Pancreas (tissue), 10 donors: ENCODE measurements at regions not wholly inside any gene's neighbourhood (a gene's known extent, or its start where the extent isn't known, plus 50 kb on each side); places are given as distances from the start of the nearest gene placed in this dataset.

Experiments used
- ATAC-seq, 4 donors: fragments of 200-7000 bp; cut with Tn5 transposase; one replicate each; pipeline versions ENCODE4 v1.8.0 to v1.9.1; 2020; ENCODE audit warnings: mild to moderate bottlenecking in 4 of 4, moderate library complexity in 4 of 4
- DNase-seq, 6 donors: peaks; one replicate each; pipeline ENCODE4 v3.0.0-alpha.2; 2020
- FAIRE-seq: peaks from 2 replicates; lab custom pipeline; 2012; peaks lifted over from hg19 to GRCh38; lab: Jason Lieb, UNC
- H3K27ac ChIP-seq, 4 donors: fragments of 200-600 bp; sonication (generic); 1 replicate in 3 of 4; 2 replicates in 1 of 4; pipeline versions ENCODE4 v1.5.0 to v1.8.0; 2020
- H3K27me3 ChIP-seq, 4 donors: fragments of 200-600 bp; one replicate each; pipeline ENCODE4 v1.8.0; 2021
- H3K36me3 ChIP-seq, 3 donors: fragments of 200-600 bp; sonication (generic) in 1 of 3; one replicate each; pipeline versions ENCODE4 v1.5.0 to v1.8.0; 2020 to 2021
- H3K4me1 ChIP-seq, 3 donors: fragments of 200-600 bp; one replicate each; pipeline ENCODE4 v1.8.0; 2021
- H3K4me3 ChIP-seq, 4 donors: fragments of 200-600 bp; sonication (generic) in 2 of 4; one replicate each; pipeline versions ENCODE4 v1.5.0 to v1.8.0; 2020 to 2021
- H3K9me3 ChIP-seq, 4 donors: fragments of 200-600 bp; one replicate each; pipeline ENCODE4 v1.8.0; 2021
- CTCF ChIP-seq, 4 donors: fragments of 200-600 bp; sonication (generic) in 3 of 4; IDR thresholded peaks; one replicate each; pipeline versions ENCODE4 v1.5.0 to v1.8.0; 2021; ENCODE audit warnings: antibody characterized with exemption in 4 of 4
- WGBS, 2 donors: extraction: QIAGEN DNeasy Blood & Tissue Kit; methylation state at CpG; one replicate each; pipeline ENCODE4 v1.1.7; 2013; 5-methylcytosine and 5-hydroxymethylcytosine counted together
- intact Hi-C, 3 donors: fragments of 100-400 bp; cut with DNase I; formaldehyde crosslinking; loops; one replicate each; pipeline versions ENCODE4 v1.11.1 to v1.14.2; 2022
- donor health status: healthy with polysubstance abuse.
- donor health status: DM: no; HTN: no; CAD: no; lungs with moderate emphysema.
- donor health status: DM: no; HTN: no; CAD: no.
- donor health status: control.
- donor health status: control.
- donor health status: Bipolar disorder and iron deficiency.
- donor health status: DM: yes; HTN: yes; CAD: no.
- donor health status: DM: no; HTN: no; CAD: no.
- donor health status: DM: no; HTN: no; CAD: no.
- donor health status: DM: yes; HTN: yes; CAD: no.

GRCh38 chr21:16815243-16815642, 697.6 kb upstream of the CXADR start:
- DNase-seq (no peak), FAIRE-seq (no peak), ATAC-seq (no peak)
- no peaks in the 10 kb centered on the region for H3K27me3 ChIP-seq
- no peak overlapping the region for H3K27ac ChIP-seq
- H3K9me3 ChIP-seq, result no peaks in the 10 kb centered on the region
- H3K4me3 ChIP-seq, result no peak overlapping the region
- intact Hi-C loops, result no loop called here
- no peaks in the 10 kb centered on the region for H3K4me1 ChIP-seq
- WGBS, 2 donors, result 74 to 80% methylated on average over 2 of the region's 2 CpGs
- H3K36me3 ChIP-seq, result no peaks in the 10 kb centered on the region
- TF ChIP-seq CTCF (IDR thresholded peaks at IDR 0.05), result no peak

- DNase-seq (no peak), FAIRE-seq (no peak), ATAC-seq (no peak)
- no peak overlapping the region for H3K27ac ChIP-seq
- H3K36me3 ChIP-seq, result no peaks in the 10 kb centered on the region
- H3K27me3 ChIP-seq, result no peaks in the 10 kb centered on the region
- no peak overlapping the region for H3K4me3 ChIP-seq
- no peaks in the 10 kb centered on the region for H3K4me1 ChIP-seq
- no peaks in the 10 kb centered on the region for H3K9me3 ChIP-seq
- no peak for TF ChIP-seq CTCF (IDR thresholded peaks at IDR 0.05)
- intact Hi-C loops, result loop anchor here in 1 of 3 donors (10.0 kb wide), 1 partner anchor 77 kb away; no protein-coding TSS in a partner anchor
- WGBS, 2 donors, result 62 to 81% methylated on average over 1 of the region's 1 CpG
These were observed 691.3 kb upstream of the CXADR start for GRCh38 chr21:16821588-16821987.

DNA sequence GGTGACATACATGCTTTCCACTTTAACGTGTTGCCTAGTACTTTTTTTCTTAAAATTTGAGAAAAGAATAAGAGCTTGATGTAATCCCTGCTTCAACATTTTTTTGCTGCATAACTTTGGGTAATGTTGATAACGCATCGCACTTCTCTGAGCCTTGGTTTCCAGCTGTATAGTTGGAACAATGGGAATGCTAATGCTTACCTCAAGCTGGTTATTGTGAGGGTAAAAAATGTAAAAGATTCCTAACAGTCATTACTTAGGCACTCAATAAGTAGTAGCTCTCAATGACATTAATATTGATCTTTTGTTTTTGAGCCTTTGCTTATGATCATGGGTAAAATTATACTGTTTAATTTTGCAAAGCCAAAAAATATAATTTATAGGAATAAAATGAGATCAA, 683.3 kb upstream of the CXADR start:
- no peak for DNase-seq
- H3K4me1 ChIP-seq, result no peaks in the 10 kb centered on the region
- no peak for FAIRE-seq
- intact Hi-C loops, result loop anchor here in 1 of 3 donors (10.0 kb wide), 1 partner anchor 85 kb away; no protein-coding TSS in a partner anchor
- no peak overlapping the region for H3K4me3 ChIP-seq
- 56 to 69% methylated on average over 3 of the region's 3 CpGs for WGBS, 2 donors
- no peaks in the 10 kb centered on the region for H3K9me3 ChIP-seq
- no peak for TF ChIP-seq CTCF (IDR thresholded peaks at IDR 0.05)
- H3K36me3 ChIP-seq, result no peaks in the 10 kb centered on the region
- ATAC-seq, result no peak
- H3K27ac ChIP-seq, result no peak overlapping the region
- H3K27me3 ChIP-seq, result no peaks in the 10 kb centered on the region

DNA sequence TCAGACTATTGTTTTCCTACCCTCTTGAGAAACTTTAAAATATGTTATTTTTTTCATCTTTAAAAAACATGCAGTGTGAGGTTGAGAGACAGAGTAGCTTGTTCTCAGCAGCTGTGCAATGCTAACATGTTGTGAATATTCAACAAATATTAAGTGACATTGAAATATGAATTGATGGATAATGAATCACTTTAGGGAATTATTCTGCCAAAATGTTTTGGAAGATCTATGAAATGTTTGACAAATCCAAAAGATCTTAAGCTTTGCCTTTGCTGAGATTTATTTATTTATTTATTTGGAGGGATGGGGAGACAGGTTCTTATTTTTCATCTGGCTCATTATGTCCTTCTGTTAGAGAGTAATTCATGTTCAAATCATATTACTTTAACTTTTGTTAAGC, 680.1 kb upstream of the CXADR start:
- Histone ChIP-seq H3K36me3 (no peaks in the 10 kb centered on the region), H3K4me3 (no peak overlapping the region), H3K9me3 (no peaks in the 10 kb centered on the region), H3K27me3 (no peaks in the 10 kb centered on the region), H3K4me1 (no peaks in the 10 kb centered on the region), H3K27ac (no peak overlapping the region)
- intact Hi-C loops, result no loop called here
- DNase-seq (no peak), ATAC-seq (no peak), FAIRE-seq (no peak)
- TF ChIP-seq CTCF (IDR thresholded peaks at IDR 0.05), result no peak

- FAIRE-seq (no peak), ATAC-seq (no peak), DNase-seq (no peak)
- H3K27me3 ChIP-seq, result no peaks in the 10 kb centered on the region
- intact Hi-C loops, result no loop called here
- no peaks in the 10 kb centered on the region for H3K4me1 ChIP-seq
- H3K36me3 ChIP-seq, result no peaks in the 10 kb centered on the region
- no peak for TF ChIP-seq CTCF (IDR thresholded peaks at IDR 0.05)
- H3K9me3 ChIP-seq, result no peaks in the 10 kb centered on the region
- 71 to 100% methylated on average over 1 of the region's 1 CpG for WGBS, 2 donors
- no peak overlapping the region for H3K4me3 ChIP-seq
- H3K27ac ChIP-seq, result no peak overlapping the region
These were observed 678.1 kb upstream of the CXADR start for GRCh38 chr21:16834791-16835190.
